ENCODE measurements at regions not wholly inside any gene's neighbourhood (a gene's known extent, or its start where the extent isn't known, plus 50 kb on each side); places are given as distances from the start of the nearest gene placed in this dataset.
A peak's percentile ranks its signal among the peaks of the same experiment; 100 is the strongest.

GRCh38 chr5:74122979-74123590 is 497.1 kb downstream of the ARHGEF28 start:
- intact Hi-C loops (cut with DNase I, micrococcal nuclease): no loop called here
- DNase-seq: no peak
- no peak for ATAC-seq

GRCh38 chr5:74122175-74122574 is 496.2 kb downstream of the ARHGEF28 start:
- ATAC-seq (no peak), DNase-seq (no peak)
- intact Hi-C loops (cut with DNase I, micrococcal nuclease): no loop called here

- no peak for DNase-seq
- ATAC-seq: no peak
- intact Hi-C loops (cut with DNase I, micrococcal nuclease): no loop called here
These were observed 494.6 kb downstream of the ARHGEF28 start for GRCh38 chr5:74120585-74120984.

GRCh38 chr5:74118071-74118470 is 492.1 kb downstream of the ARHGEF28 start:
- DNase-seq: no peak

GRCh38 chr5:74116984-74117383 is 491.0 kb downstream of the ARHGEF28 start:
- ATAC-seq (no peak), DNase-seq (no peak)
- intact Hi-C loops (cut with DNase I, micrococcal nuclease): no loop called here

More at GRCh38 chr5:74118071-74118470, 492.1 kb downstream of the ARHGEF28 start:
- intact Hi-C loops (cut with DNase I, micrococcal nuclease): no loop called here
- ATAC-seq: no peak

- ATAC-seq (no peak), DNase-seq (no peak)
- intact Hi-C loops (cut with DNase I, micrococcal nuclease): no loop called here
These were observed 490.3 kb downstream of the ARHGEF28 start for GRCh38 chr5:74116266-74116665.

GRCh38 chr5:74113927-74114326 is 487.9 kb downstream of the ARHGEF28 start:
- DNase-seq (no peak), ATAC-seq (no peak)
- intact Hi-C loops (cut with DNase I, micrococcal nuclease): no loop called here

GRCh38 chr5:74113196-74113540 is 487.2 kb downstream of the ARHGEF28 start:
- intact Hi-C loops (cut with DNase I, micrococcal nuclease): no loop called here
- DNase-seq (no peak), ATAC-seq (no peak)

GRCh38 chr5:74112372-74113195 is 486.6 kb downstream of the ARHGEF28 start:
- no peak for ATAC-seq
- DNase-seq: no peak
- intact Hi-C loops (cut with DNase I, micrococcal nuclease): no loop called here

- no peak for ATAC-seq
- intact Hi-C loops (cut with DNase I, micrococcal nuclease): no loop called here
- no peak for DNase-seq
These were observed 485.8 kb downstream of the ARHGEF28 start for GRCh38 chr5:74111764-74112163.

GRCh38 chr5:74109344-74109743 is 483.3 kb downstream of the ARHGEF28 start:
- intact Hi-C loops (cut with DNase I, micrococcal nuclease): no loop called here
- DNase-seq (no peak), ATAC-seq (no peak)

- intact Hi-C loops (cut with DNase I, micrococcal nuclease): no loop called here
- DNase-seq: no peak
- ATAC-seq: no peak
These were observed 481.9 kb downstream of the ARHGEF28 start for GRCh38 chr5:74107899-74108298.

GRCh38 chr5:74105126-74105780 is 479.3 kb downstream of the ARHGEF28 start:
- intact Hi-C loops (cut with DNase I, micrococcal nuclease): no loop called here
- ATAC-seq (peak; percentile 45), DNase-seq (no peak)

GRCh38 chr5:74103131-74104023 is 477.4 kb downstream of the ARHGEF28 start:
- ATAC-seq (peak; percentile 44), DNase-seq (no peak)
- intact Hi-C loops (cut with DNase I, micrococcal nuclease): no loop called here

GRCh38 chr5:74100268-74100665 is 474.3 kb downstream of the ARHGEF28 start:
- no peak for ATAC-seq
- intact Hi-C loops (cut with DNase I, micrococcal nuclease): no loop called here
- no peak for DNase-seq

GRCh38 chr5:74099538-74100267 is 473.7 kb downstream of the ARHGEF28 start:
- no peak for ATAC-seq
- intact Hi-C loops (cut with DNase I, micrococcal nuclease): no loop called here

GRCh38 chr5:74098941-74099340 is 472.9 kb downstream of the ARHGEF28 start:
- intact Hi-C loops (cut with DNase I, micrococcal nuclease): no loop called here
- ATAC-seq: no peak

More at GRCh38 chr5:74099538-74100267, 473.7 kb downstream of the ARHGEF28 start:
- DNase-seq: no peak

GRCh38 chr5:74098456-74098855 is 472.5 kb downstream of the ARHGEF28 start:
- DNase-seq (no peak), ATAC-seq (no peak)
- intact Hi-C loops (cut with DNase I, micrococcal nuclease): no loop called here

More at GRCh38 chr5:74098941-74099340, 472.9 kb downstream of the ARHGEF28 start:
- no peak for DNase-seq

Data from left colon (tissue), 2 donors.